ENCODE measurements at regions not wholly inside any gene's neighbourhood (a gene's known extent, or its start where the extent isn't known, plus 50 kb on each side); places are given as distances from the start of the nearest gene placed in this dataset.

DNA sequence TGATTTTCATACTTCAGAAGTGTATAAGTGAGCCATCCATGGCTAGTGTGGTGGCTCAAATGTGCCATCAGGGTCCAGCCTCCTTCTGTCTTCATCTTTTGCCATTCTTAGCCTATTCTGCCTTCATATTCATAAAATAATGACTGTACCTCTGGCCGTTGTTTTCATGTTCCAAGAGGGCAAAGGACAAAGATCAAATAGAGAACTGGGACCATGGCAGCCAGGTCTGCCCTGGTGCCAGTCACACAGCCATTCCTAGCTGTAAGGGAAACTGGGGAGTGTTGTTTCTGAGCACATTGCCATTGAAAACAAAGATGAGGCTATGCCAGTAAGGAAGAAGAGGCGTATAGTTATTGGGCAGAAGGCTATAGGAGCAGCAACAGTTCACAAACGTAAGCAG lies 518.6 kb downstream of the TFAP2B start:
- no peaks in the 10 kb centered on the region for H3K27me3 ChIP-seq (ENCODE audit: control insufficient read depth, extremely low read depth, insufficient read depth, low read length)
- H3K4me2 ChIP-seq (ENCODE audit: control insufficient read depth, extremely low read depth, insufficient read depth, low read depth, low read length), result no peak overlapping the region
- H3K9me3 ChIP-seq (ENCODE audit: control insufficient read depth, low read depth, low read length), result no peaks in the 10 kb centered on the region
- H4K20me1 ChIP-seq (ENCODE audit: control insufficient read depth, extremely low read depth, insufficient read depth, low read length), result no peaks in the 10 kb centered on the region
- H3K4me1 ChIP-seq (ENCODE audit: control insufficient read depth, extremely low read depth, insufficient read depth, low read length), result no peaks in the 10 kb centered on the region
- no peak overlapping the region for H3K4me3 ChIP-seq (ENCODE audit: control insufficient read depth in 2 of 3, extremely low read depth in 1 of 3, insufficient read depth in 2 of 3, low read depth in 1 of 3, low read length in 3 of 3)
- dilution Hi-C loops (cut with MboI; ENCODE audit: extremely low pct_ligation_motif_present, low sequenced_read_pairs), result no loop called here
- no peak overlapping the region for H3K27ac ChIP-seq (ENCODE audit: control insufficient read depth, insufficient read depth, low read length)
- DNase-seq (ENCODE audit: low read depth, low spot score) (no peak), FAIRE-seq (no peak)
- no peak overlapping the region for H2AFZ ChIP-seq (ENCODE audit: control insufficient read depth, low read length)
- H3K79me2 ChIP-seq (ENCODE audit: control insufficient read depth, insufficient read depth, low read length), result no peaks in the 10 kb centered on the region
- TF ChIP-seq EZH2 (IDR thresholded peaks at IDR 0.05; ENCODE audit: low read length), result no peak
- H3K36me3 ChIP-seq (ENCODE audit: control insufficient read depth in 2 of 2, extremely low read depth in 1 of 2, insufficient read depth in 2 of 2, low read length in 2 of 2), result no peaks in the 10 kb centered on the region
- H3K9me1 ChIP-seq (ENCODE audit: control insufficient read depth, extremely low read depth, insufficient read depth, low read length), result no peaks in the 10 kb centered on the region
- H3K9ac ChIP-seq (ENCODE audit: control insufficient read depth, extremely low read depth, insufficient read depth, low read length), result no peak overlapping the region

- DNase-seq (ENCODE audit: low read depth, low spot score), result no peak
- FAIRE-seq, result no peak
- no peak for TF ChIP-seq EZH2 (IDR thresholded peaks at IDR 0.05; ENCODE audit: low read length)
- TF ChIP-seq CTCF (optimal IDR thresholded peaks at IDR 0.05 in 1 of 3, IDR thresholded peaks at IDR 0.05 in 1 of 3, conservative IDR thresholded peaks at IDR 0.05 in 1 of 3; ENCODE audit: extremely low read depth in 1 of 3, insufficient read depth in 2 of 3, low read length in 3 of 3), result no peak
- Histone ChIP-seq H3K79me2 (ENCODE audit: control insufficient read depth, insufficient read depth, low read length) (no peaks in the 10 kb centered on the region), H3K9me1 (ENCODE audit: control insufficient read depth, extremely low read depth, insufficient read depth, low read length) (no peaks in the 10 kb centered on the region), H3K4me3 (ENCODE audit: control insufficient read depth in 2 of 3, extremely low read depth in 1 of 3, insufficient read depth in 2 of 3, low read depth in 1 of 3, low read length in 3 of 3) (no peak overlapping the region), H4K20me1 (ENCODE audit: control insufficient read depth, extremely low read depth, insufficient read depth, low read length) (no peaks in the 10 kb centered on the region), H3K36me3 (ENCODE audit: control insufficient read depth in 2 of 2, extremely low read depth in 1 of 2, insufficient read depth in 2 of 2, low read length in 2 of 2) (no peaks in the 10 kb centered on the region), H2AFZ (ENCODE audit: control insufficient read depth, low read length) (no peak overlapping the region), H3K4me1 (ENCODE audit: control insufficient read depth, extremely low read depth, insufficient read depth, low read length) (no peaks in the 10 kb centered on the region), H3K9me3 (ENCODE audit: control insufficient read depth, low read depth, low read length) (no peaks in the 10 kb centered on the region), H3K27ac (ENCODE audit: control insufficient read depth, insufficient read depth, low read length) (no peak overlapping the region), H3K4me2 (ENCODE audit: control insufficient read depth, extremely low read depth, insufficient read depth, low read depth, low read length) (no peak overlapping the region), H3K9ac (ENCODE audit: control insufficient read depth, extremely low read depth, insufficient read depth, low read length) (no peak overlapping the region), H3K27me3 (ENCODE audit: control insufficient read depth, extremely low read depth, insufficient read depth, low read length) (no peaks in the 10 kb centered on the region)
- dilution Hi-C loops (cut with MboI; ENCODE audit: extremely low pct_ligation_motif_present, low sequenced_read_pairs), result no loop called here
These were observed 520.4 kb downstream of the TFAP2B start for GRCh38 chr6:51339108-51339507.

- Histone ChIP-seq H3K4me2 (ENCODE audit: control insufficient read depth, extremely low read depth, insufficient read depth, low read depth, low read length) (no peak overlapping the region), H3K9me3 (ENCODE audit: control insufficient read depth, low read depth, low read length) (no peaks in the 10 kb centered on the region), H4K20me1 (ENCODE audit: control insufficient read depth, extremely low read depth, insufficient read depth, low read length) (no peaks in the 10 kb centered on the region), H3K4me1 (ENCODE audit: control insufficient read depth, extremely low read depth, insufficient read depth, low read length) (no peaks in the 10 kb centered on the region), H3K27ac (ENCODE audit: control insufficient read depth, insufficient read depth, low read length) (no peak overlapping the region), H2AFZ (ENCODE audit: control insufficient read depth, low read length) (no peak overlapping the region), H3K27me3 (ENCODE audit: control insufficient read depth, extremely low read depth, insufficient read depth, low read length) (no peaks in the 10 kb centered on the region), H3K4me3 (ENCODE audit: control insufficient read depth in 2 of 3, extremely low read depth in 1 of 3, insufficient read depth in 2 of 3, low read depth in 1 of 3, low read length in 3 of 3) (no peak overlapping the region), H3K9ac (ENCODE audit: control insufficient read depth, extremely low read depth, insufficient read depth, low read length) (no peak overlapping the region), H3K36me3 (ENCODE audit: control insufficient read depth in 2 of 2, extremely low read depth in 1 of 2, insufficient read depth in 2 of 2, low read length in 2 of 2) (no peaks in the 10 kb centered on the region), H3K9me1 (ENCODE audit: control insufficient read depth, extremely low read depth, insufficient read depth, low read length) (no peaks in the 10 kb centered on the region), H3K79me2 (ENCODE audit: control insufficient read depth, insufficient read depth, low read length) (no peaks in the 10 kb centered on the region)
- DNase-seq (ENCODE audit: low read depth, low spot score), result no peak
- dilution Hi-C loops (cut with MboI; ENCODE audit: extremely low pct_ligation_motif_present, low sequenced_read_pairs), result no loop called here
- TF ChIP-seq CTCF (optimal IDR thresholded peaks at IDR 0.05 in 1 of 3, IDR thresholded peaks at IDR 0.05 in 1 of 3, conservative IDR thresholded peaks at IDR 0.05 in 1 of 3; ENCODE audit: extremely low read depth in 1 of 3, insufficient read depth in 2 of 3, low read length in 3 of 3) (no peak), EZH2 (IDR thresholded peaks at IDR 0.05; ENCODE audit: low read length) (no peak)
- FAIRE-seq, result no peak
These were observed 521.1 kb downstream of the TFAP2B start for GRCh38 chr6:51339728-51340127.

All from keratinocyte (primary cell).